K562 (cell line): ENCODE measurements at regions not wholly inside any gene's neighbourhood (a gene's known extent, or its start where the extent isn't known, plus 50 kb on each side); places are given as distances from the start of the nearest gene placed in this dataset.

Experiments
- ATAC-seq: fragments of 200-7000 bp; cut with Tn5 transposase; 3 replicates; pipeline ENCODE4 v1.9.1; 2020; ENCODE audit warnings: moderate library complexity
- BruUV-seq: library from RNA; stranded (reverse); fragments of 400-500 nt; replicated peaks from 2 replicates; lab custom pipeline; 2021; lab: Mats Ljungman, UMichigan
- CTCF ChIA-PET: fragments of 300-600 bp; formaldehyde crosslinking; extraction: SDS; loops from one replicate; lab custom pipeline; 2021; ENCODE audit warnings: low intra/inter-chr PET ratio; lab: Yijun Ruan, JAX
- POLR2A ChIA-PET: fragments of 300-600, 350-650 bp; sonication (Branson Sonifier 250); formaldehyde crosslinking; extraction: SDS; loops from one replicate; lab custom pipeline; 2021; ENCODE audit warnings: antibody characterized with exemption, inconsistent platforms; lab: Yijun Ruan, JAX
- DNase-seq, 4 experiments: peaks; one replicate each; pipeline versions ENCODE4 v3.0.0 to v3.0.0-alpha.2; 2011 to 2018; ENCODE audit warnings: low spot score in 3 of 4, mixed read lengths in 3 of 4; ENCODE audit errors: extremely low read depth in 1 of 4
- FAIRE-seq: peaks from 2 replicates; lab custom pipeline; 2011; peaks lifted over from hg19 to GRCh38; lab: Jason Lieb, UNC
- H2AFZ ChIP-seq: 2 replicates; pipeline ENCODE4 v1.6.0; 2011; ENCODE audit warnings: low read depth, low read length, control low read depth, inconsistent platforms
- H3K27ac ChIP-seq: fragments of 200-600 bp; 3 replicates; pipeline ENCODE4 v1.8.0; 2011; ENCODE audit warnings: low read depth, mild to moderate bottlenecking, control low read depth, inconsistent platforms, low read length, moderate library complexity, mixed read lengths; ENCODE audit errors: extremely low read depth
- H3K27me3 ChIP-seq, 2 experiments: fragments of 300-600 bp in 1 of 2; 2 replicates in 1 of 2; 3 replicates in 1 of 2; pipeline versions ENCODE4 v1.6.0 to v1.8.0; 2011; ENCODE audit warnings: inconsistent platforms in 2 of 2, low read length in 2 of 2, mild to moderate bottlenecking in 1 of 2, mixed read lengths in 1 of 2, moderate library complexity in 1 of 2; ENCODE audit not compliant: control insufficient read depth in 2 of 2, insufficient read depth in 2 of 2
- H3K36me3 ChIP-seq: fragments of 300-600 bp; 3 replicates; pipeline ENCODE4 v1.8.0; 2011; ENCODE audit warnings: mild to moderate bottlenecking, low read length, inconsistent platforms; ENCODE audit not compliant: control insufficient read depth, insufficient read depth
- H3K4me1 ChIP-seq, 2 experiments: fragments of 200-600 bp in 1 of 2; replicated peaks in 1 of 2; 2 replicates in 1 of 2; 3 replicates in 1 of 2; pipeline versions ENCODE4 v1.5.1 to v1.8.0; 2011; ENCODE audit warnings: inconsistent platforms in 2 of 2, low read length in 2 of 2, mild to moderate bottlenecking in 1 of 2, mixed read lengths in 1 of 2, moderate library complexity in 1 of 2; ENCODE audit not compliant: control insufficient read depth in 2 of 2, insufficient read depth in 2 of 2
- H3K4me2 ChIP-seq: 2 replicates; pipeline ENCODE4 v1.6.1; 2011; ENCODE audit warnings: low read length, control low read depth, inconsistent platforms, mixed read lengths; ENCODE audit not compliant: insufficient read depth
- H3K4me3 ChIP-seq: fragments of 200-600 bp; sonication (generic), shearing (Covaris generic); 2 replicates; pipeline ENCODE4 v1.5.1; 2016; ENCODE audit warnings: control low read depth, inconsistent platforms
- H3K79me2 ChIP-seq: fragments of 200-600 bp; 3 replicates; pipeline ENCODE4 v1.8.0; 2011; ENCODE audit warnings: low read length, inconsistent platforms; ENCODE audit not compliant: control insufficient read depth, insufficient read depth
- H3K9ac ChIP-seq, 2 experiments: 2 replicates each; pipeline versions ENCODE4 v1.6.0 to v1.6.1; 2011; ENCODE audit warnings: low read depth in 2 of 2, low read length in 2 of 2, control low read depth in 1 of 2, inconsistent platforms in 1 of 2, mild to moderate bottlenecking in 1 of 2, mixed read lengths in 1 of 2; ENCODE audit not compliant: insufficient read depth in 1 of 2
- H3K9me1 ChIP-seq: one replicate; pipeline ENCODE4 v1.6.0; 2011; ENCODE audit warnings: inconsistent platforms, mild to moderate bottlenecking, low read length, moderate library complexity; ENCODE audit not compliant: control insufficient read depth, insufficient read depth
- H3K9me3 ChIP-seq: replicated peaks from 2 replicates; pipeline ENCODE4 v1.5.1; 2011; ENCODE audit warnings: low read depth, low read length, inconsistent platforms; ENCODE audit not compliant: control insufficient read depth, insufficient read depth
- H4K20me1 ChIP-seq: replicated peaks from 2 replicates; pipeline ENCODE4 v1.6.1; 2011; ENCODE audit warnings: low read length, inconsistent platforms, mixed read lengths; ENCODE audit not compliant: control insufficient read depth, insufficient read depth
- ETS2 ChIP-seq: IDR thresholded peaks from 2 replicates; pipeline ENCODE4 v1.6.1; 2016; ENCODE audit warnings: borderline replicate concordance, missing genetic modification characterization, mild to moderate bottlenecking, moderate library complexity, missing compliant biosample characterization; ENCODE audit not compliant: poor library complexity, severe bottlenecking
- FOS ChIP-seq: IDR thresholded peaks from 3 replicates; pipeline ENCODE4 v1.6.1; 2011; ENCODE audit not compliant: insufficient read length; ENCODE audit errors: extremely low read depth
- FOXA1 ChIP-seq: fragments of 450-650 bp; IDR thresholded peaks from 2 replicates; pipeline ENCODE4 v1.6.1; 2016; ENCODE audit warnings: mild to moderate bottlenecking, borderline replicate concordance
- FUS ChIP-seq: fragments of 200-400 bp; formaldehyde crosslinking; optimal IDR thresholded peaks from 2 replicates; pipeline ENCODE3; 2017; ENCODE audit warnings: low read depth, low read length
- ID3 ChIP-seq, 2 experiments: fragments of 250-450 bp in 1 of 2; fragments of 450-650 bp in 1 of 2; sonication (Bioruptor Pico) in 1 of 2; IDR thresholded peaks; 2 replicates each; pipeline versions ENCODE4 v1.6.1 to v1.8.0; 2016 to 2021; ENCODE audit warnings: mild to moderate bottlenecking in 2 of 2, moderate library complexity in 2 of 2, missing compliant biosample characterization in 1 of 2, missing genetic modification characterization in 1 of 2
- IRF2 ChIP-seq: sonication (generic); formaldehyde crosslinking; IDR thresholded peaks from 2 replicates; pipeline ENCODE4 v1.8.1; 2022; ENCODE audit warnings: mild to moderate bottlenecking, missing genetic modification reagents
- MAFG ChIP-seq: fragments of 450-650 bp; conservative IDR thresholded peaks from 2 replicates; pipeline ENCODE4 v1.6.1; 2016; ENCODE audit warnings: missing genetic modification characterization, missing compliant biosample characterization
- MYC ChIP-seq, 2 experiments: fragments of 250-450 bp in 1 of 2; sonication (Bioruptor Pico) in 1 of 2; IDR thresholded peaks; 2 replicates each; pipeline versions ENCODE4 v1.5.1 to v1.6.1; 2012 to 2021; ENCODE audit warnings: low read depth in 2 of 2, borderline replicate concordance in 1 of 2, improper control_type of control experiment in 1 of 2, low read length in 1 of 2, mild to moderate bottlenecking in 1 of 2, moderate library complexity in 1 of 2
- NBN ChIP-seq: fragments of 450-650 bp; IDR thresholded peaks from 2 replicates; pipeline ENCODE4 v1.6.1; 2016; ENCODE audit warnings: low read depth, mild to moderate bottlenecking
- SP2 ChIP-seq: IDR thresholded peaks from 2 replicates; pipeline ENCODE4 v1.6.1; 2011; ENCODE audit warnings: mild to moderate bottlenecking, low read depth, low read length, moderate library complexity; ENCODE audit not compliant: poor library complexity, severe bottlenecking; ENCODE audit errors: extremely low read depth
- TRIM24 ChIP-seq, 2 experiments: fragments of 450-650 bp; IDR thresholded peaks; 2 replicates each; pipeline ENCODE4 v1.6.1; 2016
- UBTF ChIP-seq, 2 experiments: IDR thresholded peaks; 2 replicates each; pipeline ENCODE4 v1.6.1; 2012; ENCODE audit warnings: improper control_type of control experiment in 2 of 2, low read depth in 2 of 2, low read length in 2 of 2, borderline replicate concordance in 1 of 2
- ZKSCAN3 ChIP-seq: fragments of 250-450 bp; sonication (Bioruptor Pico); IDR thresholded peaks from 2 replicates; pipeline ENCODE4 v1.4.0; 2020
- ZNF384 ChIP-seq: IDR thresholded peaks from 2 replicates; pipeline ENCODE4 v1.6.1; 2012; ENCODE audit warnings: low read depth, low read length, improper control_type of control experiment
- ZNF511 ChIP-seq: sonication (generic); formaldehyde crosslinking; IDR thresholded peaks from 2 replicates; pipeline ENCODE4 v1.8.0; 2022; ENCODE audit warnings: mild to moderate bottlenecking, missing genetic modification reagents
- ZNF592 ChIP-seq: fragments of 450-650 bp; IDR thresholded peaks from 2 replicates; pipeline ENCODE4 v1.6.1; 2017; ENCODE audit warnings: antibody characterized with exemption, mild to moderate bottlenecking
- WGBS: fragments of 100-300 bp; shearing (Covaris generic); methylation state at CpG from one replicate; pipeline ENCODE4 v1.1.6; 2016; ENCODE audit warnings: low coverage, mixed read lengths; ENCODE audit not compliant: insufficient coverage; ENCODE audit errors: missing lambda C conversion rate; 5-methylcytosine and 5-hydroxymethylcytosine counted together
- in situ Hi-C: fragments of 300-500 bp; cut with MboI; formaldehyde crosslinking; loops from 4 replicates; pipeline ENCODE4 v1.15.0; 2018; ENCODE audit warnings: inconsistent platforms, mixed read lengths
- intact Hi-C: fragments of 100-400 bp; cut with micrococcal nuclease; formaldehyde crosslinking; loops from 2 replicates; pipeline ENCODE4 v1.14.2; 2022

GRCh38 chr5:107764282-107764681 lies 93.5 kb upstream of the EFNA5 start:
- Histone ChIP-seq H3K9me1 (no peaks in the 10 kb centered on the region), H3K36me3 (no peaks in the 10 kb centered on the region), H2AFZ (no peak overlapping the region), H3K9ac (no peak overlapping the region), H3K27ac (no peak overlapping the region), H4K20me1 (no peaks in the 10 kb centered on the region), H3K79me2 (no peaks in the 10 kb centered on the region), H3K27me3 (no peaks in the 10 kb centered on the region), H3K4me3 (no peak overlapping the region), H3K4me2 (no peak overlapping the region), H3K9me3 (0 out of 2 replicates have a peak, but pooled peaks cover 2% of the 10 kb centered on the region), H3K4me1 (no peaks in the 10 kb centered on the region)
- intact Hi-C loops (no loop called here), in situ Hi-C loops (no loop called here)
- ChIA-PET CTCF (no interaction called here), POLR2A (no interaction called here)
- ATAC-seq (no peak), DNase-seq (no peak), FAIRE-seq (no peak)
- BruUV-seq = no TSS peak
- TF ChIP-seq ID3 (CRISPR knock-in tag; IDR thresholded peaks at IDR 0.05) (no peak), ID3 (tag; IDR thresholded peaks at IDR 0.05) (no peak), FUS (no peak), ZKSCAN3 (CRISPR knock-in tag) (no peak), TRIM24 (IDR thresholded peaks at IDR 0.05) (no peak), NBN (no peak), MAFG (tag) (no peak), ZNF384 (no peak), MYC (IDR thresholded peaks at IDR 0.05; ENCODE audit: low read depth, low read length) (no peak), MYC (CRISPR knock-in tag; IDR thresholded peaks at IDR 0.05; ENCODE audit: borderline replicate concordance, low read depth) (no peak), ZNF592 (no peak), FOS (no peak), ZNF511 (CRISPR knock-in tag) (no peak), UBTF (IDR thresholded peaks at IDR 0.05; ENCODE audit: borderline replicate concordance in 1 of 2, low read depth in 2 of 2, low read length in 2 of 2) (no peak), FOXA1 (no peak), IRF2 (CRISPR knock-in tag) (no peak), ETS2 (tag) (no peak), SP2 (no peak)
- WGBS = 1% methylated on average over 5 of the region's 5 CpGs
